B cell (primary cell): ENCODE measurements at regions not wholly inside any gene's neighbourhood (a gene's known extent, or its start where the extent isn't known, plus 50 kb on each side); places are given as distances from the start of the nearest gene placed in this dataset.

Experiments
- ATAC-seq: fragments of 200-7000 bp; cut with Tn5 transposase; one replicate; pipeline ENCODE4 v1.10.0; 2021; ENCODE audit warnings: low read depth, mild to moderate bottlenecking, moderate number of reproducible peaks, moderate library complexity
- CTCF ChIA-PET: fragments of 350-600 bp; sonication (Branson Sonifier 250); formaldehyde crosslinking; loops from one replicate; lab custom pipeline; 2021; ENCODE audit warnings: antibody characterized with exemption, inconsistent platforms; lab: Charles Lee
- POLR2A ChIA-PET: fragments of 350-600 bp; sonication (Branson Sonifier 250); formaldehyde crosslinking; loops from one replicate; lab custom pipeline; 2021; ENCODE audit warnings: antibody characterized with exemption; lab: Charles Lee
- DNase-seq: peaks from one replicate; pipeline ENCODE4 v3.0.0; 2013
- H2AFZ ChIP-seq: 2 replicates; pipeline ENCODE4 v1.6.1; 2012; ENCODE audit warnings: mild to moderate bottlenecking, low read depth, low read length; ENCODE audit not compliant: insufficient read depth, poor library complexity, severe bottlenecking
- H3K27ac ChIP-seq, 2 donors: 1 replicate in 1 of 2; 2 replicates in 1 of 2; pipeline ENCODE4 v1.5.1; 2012 to 2013; ENCODE audit warnings: low read length in 2 of 2, mild to moderate bottlenecking in 2 of 2, moderate library complexity in 1 of 2
- H3K27me3 ChIP-seq, 4 experiments: fragments of 200-600 bp in 1 of 4; sonication (generic) in 1 of 4; replicated peaks in 1 of 4; 1 replicate in 2 of 4; 2 replicates in 2 of 4; pipeline versions ENCODE4 v1.6.1 to v1.7.0; 2013 to 2016; ENCODE audit warnings: low read length in 3 of 4, mild to moderate bottlenecking in 2 of 4, mixed read lengths in 1 of 4, moderate library complexity in 1 of 4; ENCODE audit not compliant: insufficient read depth in 4 of 4, control insufficient read depth in 3 of 4; ENCODE audit errors: control extremely low read depth in 1 of 4
- H3K36me3 ChIP-seq, 2 experiments: replicated peaks in 1 of 2; 1 replicate in 1 of 2; 2 replicates in 1 of 2; pipeline versions ENCODE4 v1.6.1 to v1.7.1; 2013; ENCODE audit warnings: low read length in 1 of 2; ENCODE audit not compliant: insufficient read depth in 2 of 2, control insufficient read depth in 1 of 2; ENCODE audit errors: control extremely low read depth in 1 of 2, extremely low read depth in 1 of 2
- H3K4me1 ChIP-seq, 2 donors: fragments of 200-600 bp in 1 of 2; sonication (generic) in 1 of 2; 1 replicate in 1 of 2; 2 replicates in 1 of 2; pipeline versions ENCODE4 v1.5.1 to v1.6.1; 2013 to 2017; ENCODE audit warnings: low read length in 2 of 2; ENCODE audit not compliant: control insufficient read depth in 2 of 2, insufficient read depth in 2 of 2
- H3K4me2 ChIP-seq: replicated peaks from 2 replicates; pipeline ENCODE3; 2012; ENCODE audit warnings: mild to moderate bottlenecking, low read depth, low read length; ENCODE audit not compliant: poor library complexity, severe bottlenecking
- H3K4me3 ChIP-seq, 5 experiments: fragments of 200-600 bp in 1 of 5; sonication (generic) in 1 of 5; 1 replicate in 3 of 5; 2 replicates in 2 of 5; pipeline versions ENCODE4 v1.5.1 to v1.7.0; 2011 to 2016; ENCODE audit warnings: low read length in 4 of 5, mild to moderate bottlenecking in 4 of 5, low read depth in 2 of 5, control low read depth in 1 of 5, moderate library complexity in 1 of 5; ENCODE audit not compliant: insufficient read depth in 1 of 5; ENCODE audit errors: control extremely low read depth in 1 of 5, extremely low read depth in 1 of 5
- H3K79me2 ChIP-seq: fragments of 200-600 bp; sonication (generic); one replicate; pipeline ENCODE4 v1.6.0; 2016; ENCODE audit warnings: low read length; ENCODE audit not compliant: control insufficient read depth, insufficient read depth
- H3K9ac ChIP-seq: fragments of 200-600 bp; sonication (generic); 2 replicates; pipeline ENCODE4 v1.6.1; 2017; ENCODE audit warnings: mild to moderate bottlenecking, low read length, moderate library complexity
- H3K9me3 ChIP-seq, 3 donors: one replicate each; pipeline versions ENCODE4 v1.6.1 to v1.7.1; 2013; ENCODE audit warnings: low read length in 2 of 3; ENCODE audit not compliant: control insufficient read depth in 2 of 3, insufficient read depth in 1 of 3; ENCODE audit errors: control extremely low read depth in 1 of 3
- H4K20me1 ChIP-seq: 2 replicates; pipeline ENCODE4 v1.6.0; 2012; ENCODE audit warnings: mild to moderate bottlenecking, low read length; ENCODE audit not compliant: insufficient read depth, control insufficient read depth, poor library complexity, severe bottlenecking
- H3K27ac Mint-ChIP-seq: one replicate; pipeline ENCODE4 v1.8.0; 2021; ENCODE audit warnings: mixed read lengths
- H3K27me3 Mint-ChIP-seq: one replicate; pipeline ENCODE4 v1.8.0; 2021; ENCODE audit warnings: mixed read lengths
- H3K4me1 Mint-ChIP-seq: one replicate; pipeline ENCODE4 v1.8.0; 2021; ENCODE audit warnings: mixed read lengths
- H3K4me3 Mint-ChIP-seq: one replicate; pipeline ENCODE4 v1.8.0; 2021; ENCODE audit warnings: mixed read lengths
- H3K9me3 Mint-ChIP-seq: one replicate; pipeline ENCODE4 v1.8.0; 2022; ENCODE audit warnings: mixed read lengths; ENCODE audit not compliant: insufficient read depth
- EZH2 ChIP-seq: IDR thresholded peaks from 2 replicates; pipeline ENCODE4 v1.6.1; 2012; ENCODE audit warnings: borderline replicate concordance, low read depth, mild to moderate bottlenecking, moderate library complexity, low read length; ENCODE audit not compliant: insufficient read depth, poor library complexity, severe bottlenecking
- WGBS: methylation state at CpG from one replicate; pipeline ENCODE4 v1.1.5; 2013; ENCODE audit warnings: missing lambda C conversion rate; ENCODE audit not compliant: insufficient coverage; 5-methylcytosine and 5-hydroxymethylcytosine counted together
- intact Hi-C: fragments of 100-400 bp; cut with micrococcal nuclease; formaldehyde crosslinking; loops from one replicate; pipeline ENCODE4 v1.10.0; 2022
- TF ChIP-seq, protein P1 (sequence below): fragments of 200-600 bp; IDR thresholded peaks from one replicate; pipeline ENCODE4 v1.8.0; 2022; ENCODE audit warnings: antibody characterized with exemption, mild to moderate bottlenecking

DNA sequence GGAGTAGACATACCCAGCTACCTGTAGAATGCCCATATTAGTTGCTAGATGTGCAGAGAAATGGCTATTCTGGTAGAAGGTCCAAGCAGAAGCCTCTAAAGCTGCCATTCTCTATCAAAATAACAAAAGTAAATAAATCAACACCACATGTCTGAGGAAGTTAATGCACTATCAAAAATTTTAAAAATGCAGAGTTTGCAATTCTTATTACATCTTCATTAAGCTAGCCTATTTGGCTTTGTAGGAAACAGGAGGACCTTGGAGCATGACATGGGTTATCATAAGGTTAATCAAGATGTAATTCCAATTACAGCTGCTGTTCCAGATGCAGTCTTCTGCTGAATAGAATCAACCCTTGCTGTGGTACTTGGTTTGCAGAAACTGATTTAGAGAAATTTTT, 188.4 kb downstream of the TBX18 start:
- intact Hi-C loops = no loop called here
- no peak for ATAC-seq
- no peak overlapping the region for H2AFZ ChIP-seq
- DNase-seq = no peak
- Mint-ChIP-seq H3K4me1 (no peaks in the 10 kb centered on the region), H3K27me3 (no peaks in the 10 kb centered on the region), H3K4me3 (no peak overlapping the region), H3K27ac (no peak overlapping the region), H3K9me3 (no peaks in the 10 kb centered on the region)
- ChIA-PET CTCF (no interaction called here), POLR2A (no interaction called here)
- TF ChIP-seq, protein P1, sequence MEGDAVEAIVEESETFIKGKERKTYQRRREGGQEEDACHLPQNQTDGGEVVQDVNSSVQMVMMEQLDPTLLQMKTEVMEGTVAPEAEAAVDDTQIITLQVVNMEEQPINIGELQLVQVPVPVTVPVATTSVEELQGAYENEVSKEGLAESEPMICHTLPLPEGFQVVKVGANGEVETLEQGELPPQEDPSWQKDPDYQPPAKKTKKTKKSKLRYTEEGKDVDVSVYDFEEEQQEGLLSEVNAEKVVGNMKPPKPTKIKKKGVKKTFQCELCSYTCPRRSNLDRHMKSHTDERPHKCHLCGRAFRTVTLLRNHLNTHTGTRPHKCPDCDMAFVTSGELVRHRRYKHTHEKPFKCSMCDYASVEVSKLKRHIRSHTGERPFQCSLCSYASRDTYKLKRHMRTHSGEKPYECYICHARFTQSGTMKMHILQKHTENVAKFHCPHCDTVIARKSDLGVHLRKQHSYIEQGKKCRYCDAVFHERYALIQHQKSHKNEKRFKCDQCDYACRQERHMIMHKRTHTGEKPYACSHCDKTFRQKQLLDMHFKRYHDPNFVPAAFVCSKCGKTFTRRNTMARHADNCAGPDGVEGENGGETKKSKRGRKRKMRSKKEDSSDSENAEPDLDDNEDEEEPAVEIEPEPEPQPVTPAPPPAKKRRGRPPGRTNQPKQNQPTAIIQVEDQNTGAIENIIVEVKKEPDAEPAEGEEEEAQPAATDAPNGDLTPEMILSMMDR = no peak
- no peak for TF ChIP-seq EZH2
- H3K4me2 ChIP-seq = no peak overlapping the region
- no peaks in the 10 kb centered on the region for H3K79me2 ChIP-seq
- no peaks in the 10 kb centered on the region for H3K4me1 ChIP-seq
- H3K9me3 ChIP-seq = no peaks in the 10 kb centered on the region
- H3K36me3 ChIP-seq = no peaks in the 10 kb centered on the region
- no peak overlapping the region for H3K27ac ChIP-seq
- no peaks in the 10 kb centered on the region for H3K27me3 ChIP-seq
- no peak overlapping the region for H3K9ac ChIP-seq
- no peak overlapping the region for H3K4me3 ChIP-seq
- no peaks in the 10 kb centered on the region for H4K20me1 ChIP-seq

DNA sequence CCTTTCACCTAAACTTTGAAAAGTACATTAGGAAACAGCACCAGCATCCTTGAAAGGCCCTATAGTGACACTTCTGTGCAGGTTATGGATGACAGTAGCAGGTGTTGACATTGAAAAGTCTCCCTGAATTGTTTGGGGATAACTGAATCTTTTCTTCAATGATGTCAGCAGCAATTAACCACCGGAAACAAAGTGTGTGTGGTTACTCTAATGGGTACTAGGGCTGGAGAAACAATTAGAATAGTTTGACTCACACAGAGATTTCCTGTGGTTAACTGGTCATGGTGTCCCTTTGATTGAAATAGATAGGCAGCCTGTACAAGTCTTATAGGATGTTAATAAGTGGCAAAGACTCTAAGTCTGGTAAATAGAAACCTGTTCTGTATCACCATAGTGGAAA, 189.1 kb downstream of the TBX18 start:
- no peaks in the 10 kb centered on the region for H3K79me2 ChIP-seq
- TF ChIP-seq EZH2 = no peak
- TF ChIP-seq, protein P1 = no peak
- no peaks in the 10 kb centered on the region for H4K20me1 ChIP-seq
- H3K4me3 Mint-ChIP-seq = no peak overlapping the region
- H2AFZ ChIP-seq = no peak overlapping the region
- no peak overlapping the region for H3K27ac ChIP-seq
- 0% methylated on average over 1 of the region's 1 CpG for WGBS
- no peak overlapping the region for H3K27ac Mint-ChIP-seq
- no peak overlapping the region for H3K4me3 ChIP-seq
- H3K27me3 ChIP-seq = no peaks in the 10 kb centered on the region
- H3K9me3 ChIP-seq = no peaks in the 10 kb centered on the region
- DNase-seq (no peak), ATAC-seq (no peak)
- no peaks in the 10 kb centered on the region for H3K9me3 Mint-ChIP-seq
- no peaks in the 10 kb centered on the region for H3K27me3 Mint-ChIP-seq
- no peaks in the 10 kb centered on the region for H3K4me1 Mint-ChIP-seq
- CTCF ChIA-PET = no interaction called here
- POLR2A ChIA-PET = no interaction called here
- no peak overlapping the region for H3K4me2 ChIP-seq
- H3K9ac ChIP-seq = no peak overlapping the region
- H3K4me1 ChIP-seq = no peaks in the 10 kb centered on the region
- no peaks in the 10 kb centered on the region for H3K36me3 ChIP-seq
- intact Hi-C loops = no loop called here
